GM12878 (cell line): ENCODE measurements at regions not wholly inside any gene's neighbourhood (a gene's known extent, or its start where the extent isn't known, plus 50 kb on each side); places are given as distances from the start of the nearest gene placed in this dataset.

Experiments used
- ATAC-seq: fragments of 200-7000 bp; cut with Tn5 transposase; 3 replicates; pipeline ENCODE4 v1.9.1; 2020; ENCODE audit warnings: mild to moderate bottlenecking, moderate library complexity
- BruUV-seq: library from RNA; stranded (reverse); fragments of 400-500 nt; replicated peaks from 2 replicates; lab custom pipeline; 2021; lab: Mats Ljungman, UMichigan
- CTCF ChIA-PET: fragments of 300-600 bp; sonication (Branson Sonifier 250); formaldehyde crosslinking; extraction: SDS; loops from one replicate; lab custom pipeline; 2021; ENCODE audit warnings: inconsistent platforms; lab: Yijun Ruan, JAX
- POLR2A ChIA-PET: fragments of 350-600 bp; formaldehyde crosslinking; extraction: SDS; loops from one replicate; lab custom pipeline; 2021; ENCODE audit warnings: inconsistent platforms; lab: Charles Lee
- RAD21 ChIA-PET: fragments of 300-600 bp; sonication (Branson Sonifier 250); formaldehyde crosslinking; loops from one replicate; lab custom pipeline; 2023; ENCODE audit warnings: antibody characterized with exemption; ENCODE audit not compliant: unreplicated experiment; lab: Charles Lee
- SMC1A ChIA-PET: fragments of 300-600 bp; sonication (Branson Sonifier 250); formaldehyde crosslinking; loops from one replicate; lab custom pipeline; 2023; ENCODE audit not compliant: unreplicated experiment, uncharacterized antibody; lab: Charles Lee
- DNase-seq: peaks from one replicate; pipeline ENCODE4 v3.0.0-alpha.2; 2011; ENCODE audit warnings: low read depth, low spot score
- FAIRE-seq: peaks from 3 replicates; lab custom pipeline; 2011; peaks lifted over from hg19 to GRCh38; lab: Jason Lieb, UNC
- H2AFZ ChIP-seq: 2 replicates; pipeline ENCODE4 v1.6.0; 2011; ENCODE audit warnings: low read depth, low read length, control low read depth; ENCODE audit not compliant: control insufficient read depth
- H3K27ac ChIP-seq: 2 replicates; pipeline ENCODE4 v1.5.1; 2011; ENCODE audit warnings: control low read depth; ENCODE audit not compliant: control insufficient read depth, insufficient read depth
- H3K27me3 ChIP-seq, 2 experiments: replicated peaks in 1 of 2; 2 replicates each; pipeline versions ENCODE4 v1.6.0 to v1.6.1; 2011; ENCODE audit warnings: low read length in 1 of 2; ENCODE audit not compliant: control insufficient read depth in 2 of 2, insufficient read depth in 2 of 2
- H3K36me3 ChIP-seq, 2 experiments: 2 replicates each; pipeline ENCODE4 v1.5.1; 2011; ENCODE audit warnings: low read length in 1 of 2; ENCODE audit not compliant: control insufficient read depth in 2 of 2, insufficient read depth in 2 of 2
- H3K4me1 ChIP-seq: 2 replicates; pipeline ENCODE4 v1.6.1; 2011; ENCODE audit warnings: mild to moderate bottlenecking, low read length, moderate library complexity, mixed read lengths; ENCODE audit not compliant: control insufficient read depth, insufficient read depth
- H3K4me2 ChIP-seq: 2 replicates; pipeline ENCODE4 v1.6.0; 2011; ENCODE audit warnings: control low read depth; ENCODE audit not compliant: control insufficient read depth, insufficient read depth
- H3K4me3 ChIP-seq: fragments of 200-600 bp; sonication (generic); 2 replicates; pipeline ENCODE4 v1.5.1; 2016
- H3K79me2 ChIP-seq: 2 replicates; pipeline ENCODE4 v1.6.0; 2011; ENCODE audit warnings: low read length; ENCODE audit not compliant: control insufficient read depth, insufficient read depth
- H3K9ac ChIP-seq: 2 replicates; pipeline ENCODE4 v1.8.0; 2011; ENCODE audit warnings: low read length, control low read depth, mixed read lengths; ENCODE audit not compliant: control insufficient read depth, insufficient read depth
- H3K9me3 ChIP-seq: replicated peaks from 3 replicates; pipeline ENCODE4 v1.5.1; 2011; ENCODE audit warnings: mild to moderate bottlenecking, low read length; ENCODE audit not compliant: control insufficient read depth, insufficient read depth
- H4K20me1 ChIP-seq: 2 replicates; pipeline ENCODE4 v1.6.0; 2011; ENCODE audit not compliant: control insufficient read depth, insufficient read depth
- BMI1 ChIP-seq: fragments of 450-650 bp; IDR thresholded peaks from 2 replicates; pipeline ENCODE4 v1.6.1; 2016; ENCODE audit warnings: mild to moderate bottlenecking, moderate library complexity, borderline replicate concordance
- FOXK2 ChIP-seq: fragments of 450-650 bp; IDR thresholded peaks from 2 replicates; pipeline ENCODE4 v1.6.1; 2017; ENCODE audit warnings: mild to moderate bottlenecking, moderate library complexity
- FOXM1 ChIP-seq: IDR thresholded peaks from 2 replicates; pipeline ENCODE4 v1.6.1; 2012; ENCODE audit warnings: low read depth, mild to moderate bottlenecking, inconsistent platforms, low read length, moderate library complexity
- KLF5 ChIP-seq: fragments of 450-650 bp; IDR thresholded peaks from 2 replicates; pipeline ENCODE4 v1.6.1; 2014; ENCODE audit warnings: mild to moderate bottlenecking; ENCODE audit not compliant: partially characterized antibody
- MAX ChIP-seq: IDR thresholded peaks from 2 replicates; pipeline ENCODE4 v1.6.1; 2012; ENCODE audit warnings: low read depth, low read length, improper control_type of control experiment
- MEF2B ChIP-seq: fragments of 450-650 bp; IDR thresholded peaks from 2 replicates; pipeline ENCODE4 v1.6.1; 2018; ENCODE audit warnings: mild to moderate bottlenecking, moderate library complexity; ENCODE audit not compliant: partially characterized antibody, poor library complexity, severe bottlenecking
- NR2C1 ChIP-seq: fragments of 450-650 bp; IDR thresholded peaks from 2 replicates; pipeline ENCODE4 v1.6.1; 2017; ENCODE audit warnings: antibody characterized with exemption, mild to moderate bottlenecking, moderate library complexity
- SP1 ChIP-seq: IDR thresholded peaks from one replicate; pipeline ENCODE4 v1.6.1; 2011; ENCODE audit warnings: low read depth, low read length
- STAT3 ChIP-seq: IDR thresholded peaks from 2 replicates; pipeline ENCODE4 v1.6.1; 2011; ENCODE audit warnings: low read depth, low read length, improper control_type of control experiment
- ZNF592 ChIP-seq: fragments of 450-650 bp; IDR thresholded peaks from 2 replicates; pipeline ENCODE4 v1.6.1; 2017; ENCODE audit warnings: mild to moderate bottlenecking, moderate library complexity
- ZZZ3 ChIP-seq: IDR thresholded peaks from 2 replicates; pipeline ENCODE4 v1.6.1; 2011; ENCODE audit warnings: low read depth; ENCODE audit not compliant: control insufficient read depth, insufficient read length
- WGBS: methylation state at CpG from one replicate; pipeline ENCODE4 v1.1.6; 2016; ENCODE audit warnings: low lambda C conversion rate; ENCODE audit not compliant: insufficient replicate concordance, insufficient coverage; ENCODE audit errors: missing lambda C conversion rate; 5-methylcytosine and 5-hydroxymethylcytosine counted together
- in situ Hi-C: fragments of 300-500 bp; cut with MboI; formaldehyde crosslinking; loops from 9 replicates; pipeline ENCODE4 v1.14.3; 2018; ENCODE audit warnings: mixed read lengths
- intact Hi-C: fragments of 100-400 bp; cut with micrococcal nuclease; formaldehyde crosslinking; loops from one replicate; pipeline ENCODE4 v1.14.2; 2022; ENCODE audit not compliant: unreplicated experiment

DNA sequence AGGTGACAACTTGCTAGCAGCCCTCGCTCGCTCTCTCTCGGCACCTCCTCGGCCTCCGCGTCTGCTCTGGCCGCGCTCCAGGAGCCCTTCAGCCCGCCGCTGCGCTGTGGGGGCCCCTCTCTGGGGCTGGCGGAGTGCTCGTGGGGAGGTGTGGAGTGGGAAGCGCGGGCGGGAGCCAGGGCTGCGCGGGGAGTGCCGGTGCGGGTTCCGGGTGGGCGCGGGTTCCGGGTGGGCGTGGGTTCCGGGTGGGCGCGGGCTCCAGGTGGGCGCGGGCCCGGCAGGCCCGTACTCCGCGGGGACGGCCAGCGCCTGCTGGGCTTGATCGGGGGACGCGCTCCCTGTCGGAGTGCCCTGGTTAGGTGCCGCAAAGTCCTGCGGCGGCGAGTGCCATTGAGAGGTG lies 384.3 kb downstream of the GPM6A start:
- Histone ChIP-seq H3K4me1 (no peaks in the 10 kb centered on the region), H3K9me3 (no peaks in the 10 kb centered on the region), H3K79me2 (no peaks in the 10 kb centered on the region), H3K4me3 (no peak overlapping the region), H3K4me2 (no peak overlapping the region), H3K9ac (no peak overlapping the region), H3K27me3 (no peaks in the 10 kb centered on the region), H3K36me3 (no peaks in the 10 kb centered on the region), H3K27ac (no peak overlapping the region), H4K20me1 (no peaks in the 10 kb centered on the region), H2AFZ (no peak overlapping the region)
- RAD21 ChIA-PET = no interaction called here
- SMC1A ChIA-PET = no interaction called here
- TF ChIP-seq KLF5 (no peak), SP1 (no peak), FOXK2 (no peak), ZNF592 (no peak), FOXM1 (no peak), NR2C1 (no peak), MAX (no peak), BMI1 (no peak), STAT3 (no peak), ZZZ3 (no peak), MEF2B (no peak)
- POLR2A ChIA-PET = no interaction called here
- intact Hi-C loops = no loop called here
- BruUV-seq = no TSS peak
- 76% methylated on average over 19 of the region's 44 CpGs for WGBS
- no peak for DNase-seq
- in situ Hi-C loops = no loop called here
- CTCF ChIA-PET = no interaction called here
- ATAC-seq = no peak
- no peak for FAIRE-seq
